HG03025 (cell line): ENCODE measurements at regions not wholly inside any gene's neighbourhood (a gene's known extent, or its start where the extent isn't known, plus 50 kb on each side); places are given as distances from the start of the nearest gene placed in this dataset.
"Not testable (repeated sequence)": the region's sequence is repeated elsewhere in the genome, so short reads cannot be mapped to it uniquely, and the experiment has no call there.

Experiments used
- ATAC-seq: cut with Tn5 transposase; IDR thresholded peaks from one replicate; pipeline ENCODE4 v1.9.1; 2021; ENCODE audit warnings: mild to moderate bottlenecking, moderate library complexity; ENCODE audit not compliant: unreplicated experiment, low FRiP score

DNA sequence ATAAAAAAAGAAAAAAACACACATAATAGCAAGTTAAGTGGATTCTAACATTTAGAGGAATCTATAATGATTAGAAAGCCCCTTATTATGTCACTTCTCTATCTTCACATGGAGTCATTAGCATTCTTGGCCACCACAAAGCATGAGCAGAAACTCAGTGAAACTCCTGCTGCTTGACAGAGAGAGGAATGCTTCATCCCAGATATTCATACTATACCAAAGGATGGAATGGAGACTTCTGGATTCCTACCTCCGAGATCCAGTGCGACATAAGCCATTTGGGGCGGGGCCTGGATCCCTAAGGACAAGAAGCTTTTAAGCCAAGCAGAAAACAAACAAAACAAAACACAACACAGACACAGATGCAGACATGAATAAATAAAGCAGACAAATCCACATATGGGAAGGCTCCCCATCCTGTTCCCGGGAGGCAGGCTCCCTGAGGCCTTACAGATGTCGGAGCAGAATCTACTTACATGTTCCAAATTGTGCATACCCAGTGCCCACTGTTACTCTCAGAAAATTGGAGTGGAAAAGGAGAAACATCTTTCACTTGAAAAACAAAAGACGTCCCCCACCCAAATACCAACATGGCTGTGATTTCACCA, 727.3 kb downstream of the MAFB start:
- no peak for ATAC-seq

DNA sequence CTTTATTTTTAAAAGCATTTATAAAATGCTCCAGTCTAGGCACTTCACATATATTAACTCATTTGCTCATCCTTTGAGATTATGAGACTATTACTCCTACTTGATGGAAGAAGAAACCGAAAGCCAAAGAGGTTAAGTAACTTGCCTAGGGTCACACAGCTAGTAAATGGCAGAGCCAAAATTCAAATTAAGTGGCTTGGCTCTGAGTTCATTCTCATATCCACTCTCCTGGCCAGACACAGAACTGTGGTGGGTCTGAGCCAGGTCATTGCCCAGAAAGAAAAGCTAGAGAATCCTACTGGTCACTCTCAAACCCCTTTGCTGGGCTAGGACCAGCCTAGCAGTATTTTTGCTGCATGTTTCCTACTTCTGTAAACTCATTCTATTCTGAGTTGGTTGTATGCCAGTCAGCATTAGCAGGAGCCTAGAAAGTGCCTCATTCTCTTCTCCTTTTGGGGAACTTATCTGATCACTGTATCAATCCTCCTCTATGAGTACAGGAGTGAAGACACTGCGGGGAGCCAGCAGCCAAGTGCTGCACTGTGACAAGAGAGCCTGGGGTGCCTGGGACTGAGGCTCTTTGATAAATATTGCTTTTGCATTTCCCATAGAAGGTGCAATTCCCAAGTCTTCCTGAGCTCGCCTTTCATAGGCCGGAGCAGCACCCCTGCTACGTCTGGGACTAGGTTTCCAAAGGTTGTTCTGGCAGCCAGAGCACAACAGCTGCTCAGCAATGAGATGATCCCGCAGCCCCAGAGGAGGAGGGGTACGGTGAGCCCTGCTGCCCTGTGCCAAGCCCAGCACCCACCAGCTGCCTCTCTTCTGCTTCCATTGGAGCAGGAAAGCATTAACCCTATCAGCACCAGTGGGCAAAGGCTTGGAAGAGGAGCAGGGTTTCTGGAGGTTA, 728.3 kb downstream of the MAFB start:
- no peak for ATAC-seq

DNA sequence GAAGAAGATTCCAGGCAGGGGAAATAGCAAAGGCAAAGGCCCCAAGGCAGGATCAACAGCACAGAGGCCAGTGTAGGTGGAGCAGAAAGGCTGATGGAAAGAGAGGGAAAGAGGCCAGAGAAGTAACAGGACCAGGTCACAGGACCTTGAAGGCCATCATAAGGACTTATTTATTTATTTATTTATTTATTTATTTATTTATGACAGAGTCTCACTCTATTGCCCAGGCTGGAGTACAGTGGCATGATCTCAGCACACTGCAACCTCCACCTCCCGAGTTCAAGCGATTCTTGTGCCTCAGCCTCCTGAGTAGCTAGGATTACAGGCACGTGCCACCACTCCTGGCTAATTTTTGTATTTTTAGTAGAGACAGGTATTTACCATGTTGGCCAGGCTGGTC, 731.1 kb downstream of the MAFB start:
- ATAC-seq: not testable (repeated sequence)

- ATAC-seq: no peak
Observed at GRCh38 chr20:39954621-39955020, 734.4 kb downstream of the MAFB start.

DNA sequence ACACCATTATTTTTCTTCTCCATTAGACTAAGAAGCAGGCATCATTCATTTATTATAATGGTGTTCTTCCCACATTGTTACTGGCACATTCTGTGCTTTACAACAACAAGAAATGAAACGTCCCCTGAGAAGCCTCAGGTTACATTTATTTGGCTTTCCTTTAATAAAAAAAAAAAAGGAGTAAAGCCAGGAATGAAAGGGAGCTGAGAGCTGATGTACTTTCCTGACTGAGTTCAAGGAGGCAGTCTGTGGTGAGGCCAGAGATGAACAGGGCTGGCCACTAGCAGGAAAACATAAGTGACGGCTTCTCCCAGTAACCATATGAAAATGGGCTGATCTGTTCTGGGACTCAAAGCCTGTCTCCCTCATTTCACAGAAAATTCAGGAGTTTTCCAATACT, 742.1 kb downstream of the MAFB start:
- no peak for ATAC-seq

- no peak for ATAC-seq
Observed at GRCh38 chr20:39946053-39946810, 742.8 kb downstream of the MAFB start.

DNA sequence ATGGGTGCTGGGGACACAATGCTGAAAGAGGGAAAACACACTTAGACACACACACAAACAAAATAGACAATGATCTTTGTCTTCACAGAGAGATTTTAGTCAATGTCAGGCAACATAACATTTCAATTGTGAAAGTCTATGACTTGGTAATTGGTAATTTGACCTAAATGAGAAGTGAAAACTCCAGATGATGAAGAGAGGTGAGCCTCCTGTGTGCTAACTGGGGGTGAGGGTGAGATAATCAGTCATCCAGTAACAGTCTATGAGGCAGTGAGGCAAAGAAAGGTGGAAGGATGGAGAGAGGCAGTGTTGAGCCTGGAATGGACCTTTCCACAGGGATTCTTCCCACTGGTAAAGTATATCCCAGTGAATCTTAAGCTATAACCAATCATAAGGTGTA, 744.2 kb downstream of the MAFB start:
- no peak for ATAC-seq

DNA sequence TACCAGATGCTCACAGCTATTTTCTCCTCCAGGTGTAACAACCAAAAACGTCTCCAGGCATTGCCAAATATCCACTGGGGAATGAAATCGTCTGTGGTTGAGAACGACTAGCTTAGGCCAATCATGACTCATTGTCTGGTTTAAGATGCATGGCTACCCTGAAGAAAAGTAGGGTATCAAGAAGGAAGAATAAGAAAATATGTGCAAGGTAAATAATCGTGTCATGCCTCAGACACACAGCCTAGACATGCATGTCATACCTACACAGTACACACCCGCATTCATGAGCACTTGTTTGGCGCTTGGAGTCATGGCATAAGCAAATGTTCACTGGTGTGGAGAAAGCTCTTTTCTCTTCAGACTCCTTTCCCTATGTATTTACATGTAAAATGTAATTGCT, 745.7 kb downstream of the MAFB start:
- no peak for ATAC-seq

- ATAC-seq: no peak
Observed at GRCh38 chr20:39941245-39941644, 747.8 kb downstream of the MAFB start.

GRCh38 chr20:39939241-39939865, 749.7 kb downstream of the MAFB start:
- ATAC-seq: no peak

DNA sequence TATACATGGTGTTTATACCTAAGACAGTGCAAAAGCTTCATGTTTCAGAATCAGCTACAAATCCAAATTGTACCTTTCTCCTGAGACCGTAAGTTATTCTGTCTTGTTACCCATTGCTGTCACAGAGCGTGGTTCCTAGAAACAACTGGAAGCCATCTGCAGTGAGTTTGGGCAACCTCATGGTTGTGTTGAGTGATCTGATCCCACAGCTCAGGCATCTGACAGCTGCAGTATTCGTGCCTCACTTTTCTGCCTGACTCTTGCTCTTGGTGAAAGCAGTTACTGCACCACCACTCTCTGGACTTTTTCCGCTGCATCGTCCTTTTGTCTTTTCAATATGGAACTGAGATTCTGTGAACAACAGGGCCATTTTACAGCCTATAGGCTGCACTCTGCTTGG, 752.6 kb downstream of the MAFB start:
- ATAC-seq: no peak

GRCh38 chr20:39935901-39936300, 753.1 kb downstream of the MAFB start:
- ATAC-seq: no peak

DNA sequence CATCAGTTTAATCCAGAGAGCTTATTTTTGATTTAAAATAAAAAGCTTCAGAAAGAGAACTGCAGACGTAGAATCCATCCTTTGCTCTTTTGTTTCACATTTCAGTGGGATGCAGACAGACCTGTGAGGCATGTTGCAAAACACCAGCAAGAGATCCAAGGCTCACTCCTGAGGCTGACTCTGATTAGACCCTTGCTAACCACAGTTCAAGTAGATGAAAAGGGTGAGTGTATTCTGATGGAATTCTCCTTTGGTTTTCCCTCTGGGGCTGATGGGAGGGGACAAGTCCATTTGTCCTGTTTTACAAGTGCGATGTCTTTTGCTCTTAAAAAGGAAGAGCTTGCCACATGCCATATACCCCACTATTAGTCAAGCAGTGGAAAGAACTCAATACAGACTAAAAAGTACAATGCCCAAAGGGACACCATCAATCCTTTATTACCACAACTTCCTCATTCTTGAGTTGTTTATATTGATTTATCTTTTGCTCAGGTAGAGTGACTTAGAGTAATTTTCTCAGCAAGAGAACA, 772.7 kb downstream of the MAFB start:
- no peak for ATAC-seq

DNA sequence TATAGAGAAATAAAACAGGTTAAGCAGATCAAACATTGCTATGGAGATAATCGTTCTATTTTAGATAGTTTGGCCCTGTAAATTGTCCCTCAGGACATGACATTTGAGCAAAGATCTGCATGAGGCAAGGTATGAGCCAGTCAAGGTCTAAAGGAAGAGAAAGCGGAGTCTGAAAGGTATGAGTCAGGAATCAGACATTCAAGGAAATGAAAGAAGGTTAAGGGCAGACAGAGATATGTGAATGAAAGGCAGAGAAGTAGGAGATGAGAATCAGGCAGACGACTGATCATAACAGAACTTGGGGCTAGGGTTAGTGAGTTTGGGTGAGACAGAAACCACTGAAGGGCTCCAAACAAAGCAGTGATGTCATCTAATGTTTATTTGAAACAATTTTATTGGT, 775.8 kb downstream of the MAFB start:
- no peak for ATAC-seq

DNA sequence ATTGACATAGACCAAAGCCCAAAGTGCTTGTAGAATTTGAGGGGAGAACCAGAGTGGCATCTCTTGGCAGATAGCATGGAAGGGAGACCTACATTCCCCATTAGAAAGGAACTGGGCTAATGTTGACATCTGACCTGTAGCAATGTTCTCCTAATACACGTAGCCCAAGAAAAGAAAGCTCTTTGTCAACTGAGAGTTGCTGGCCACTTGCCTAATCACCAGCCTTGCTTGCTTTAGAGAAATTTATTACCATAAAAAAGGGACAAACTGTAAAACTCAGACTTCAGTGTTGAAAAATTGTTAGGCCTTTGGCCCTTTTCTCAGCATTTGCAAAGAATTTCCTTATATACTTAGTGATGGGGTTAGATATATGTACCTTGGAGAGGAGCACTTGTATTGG, 777.5 kb downstream of the MAFB start:
- no peak for ATAC-seq

DNA sequence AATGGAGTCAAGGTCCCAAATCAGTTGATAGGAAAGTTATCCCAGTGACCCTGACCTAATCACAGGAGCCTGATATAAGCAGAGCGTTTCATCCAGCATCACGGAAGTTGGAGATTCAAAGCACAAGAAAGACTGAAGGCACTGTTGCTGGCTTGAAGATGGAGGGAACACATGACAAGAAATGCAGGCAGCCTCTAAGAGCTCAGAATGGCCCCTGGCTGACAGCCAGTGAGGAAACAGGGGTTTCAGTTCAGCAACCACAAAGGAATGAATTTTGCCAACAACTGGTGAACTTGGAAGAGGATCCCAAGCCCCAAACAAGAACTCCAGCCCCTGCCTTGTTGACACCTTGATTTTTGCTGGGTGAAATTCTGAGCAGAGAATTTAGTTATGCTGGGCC, 778.5 kb downstream of the MAFB start:
- no peak for ATAC-seq

GRCh38 chr20:39909447-39909846, 779.6 kb downstream of the MAFB start:
- ATAC-seq: no peak

GRCh38 chr20:39904476-39905112, 784.4 kb downstream of the MAFB start:
- ATAC-seq: no peak

GRCh38 chr20:39903806-39904465, 785.1 kb downstream of the MAFB start:
- no peak for ATAC-seq

DNA sequence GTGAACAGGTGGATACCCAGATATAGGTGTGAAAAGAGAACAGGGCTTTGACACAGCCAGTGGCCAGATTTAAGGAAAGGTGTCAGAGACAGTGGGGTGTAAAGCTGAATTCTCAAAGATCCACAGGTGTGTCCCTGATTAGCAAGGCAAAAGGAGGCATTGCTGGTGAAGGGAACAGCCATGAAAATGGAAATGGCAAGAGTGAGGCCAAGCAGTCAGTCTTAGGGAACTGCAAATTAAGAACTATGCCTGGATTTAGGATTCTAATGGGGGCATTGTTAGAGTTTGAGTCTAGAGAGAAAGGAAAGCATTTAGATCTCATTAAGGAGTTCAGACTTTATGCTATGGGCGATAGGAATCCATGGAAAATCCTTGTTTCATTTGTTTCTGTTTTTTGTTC, 789.2 kb downstream of the MAFB start:
- no peak for ATAC-seq
